NCI-H2196 (cell line): ENCODE measurements at regions not wholly inside any gene's neighbourhood (a gene's known extent, or its start where the extent isn't known, plus 50 kb on each side); places are given as distances from the start of the nearest gene placed in this dataset.
"Not testable (repeated sequence)": the region's sequence is repeated elsewhere in the genome, so short reads cannot be mapped to it uniquely, and the experiment has no call there.

ENCODE experiments used
- DNase-seq: peaks from one replicate; lab custom pipeline; 2025; ENCODE audit not compliant: unreplicated experiment; lab: John Stamatoyannopoulos, UW

DNA sequence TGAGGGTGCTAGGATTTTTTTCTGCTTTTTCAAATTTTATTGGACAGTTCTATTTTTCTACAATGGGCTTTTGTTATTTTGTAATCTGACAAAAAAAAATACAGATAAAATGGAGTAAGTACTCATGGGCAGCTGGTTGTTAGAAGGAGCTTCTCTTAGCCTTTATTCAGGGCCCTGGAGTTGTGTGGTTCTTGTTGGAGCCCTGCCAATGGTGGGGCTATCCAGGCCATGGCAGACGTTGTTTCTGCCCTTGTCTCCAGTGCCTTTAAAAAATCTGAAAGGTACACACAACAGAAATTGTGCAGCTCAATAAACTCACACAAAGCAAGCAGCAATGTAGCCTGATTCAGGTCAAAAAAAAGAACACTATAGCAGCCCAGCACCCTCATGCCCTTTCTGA lies 153.5 kb upstream of the GALNT2 start:
- no peak for DNase-seq

DNA sequence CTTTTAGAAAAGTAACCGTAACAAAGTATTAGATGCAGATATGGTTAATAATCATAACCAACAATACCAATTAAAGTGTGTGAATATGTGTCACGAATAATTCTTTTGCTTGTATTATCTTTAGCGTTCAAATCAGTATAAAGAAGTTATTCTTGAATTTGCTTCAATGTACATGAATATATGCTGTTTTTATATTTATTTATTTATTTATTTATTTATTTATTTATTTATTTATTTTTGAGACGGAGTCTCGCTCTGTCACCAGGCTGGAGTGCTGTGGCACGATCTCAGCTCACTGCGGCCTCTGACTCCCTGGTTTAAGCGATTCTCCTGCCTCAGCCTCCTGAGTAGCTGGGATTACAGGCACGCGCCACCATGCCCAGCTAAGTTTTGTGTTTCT lies 147.6 kb upstream of the GALNT2 start:
- DNase-seq = not testable (repeated sequence)

DNA sequence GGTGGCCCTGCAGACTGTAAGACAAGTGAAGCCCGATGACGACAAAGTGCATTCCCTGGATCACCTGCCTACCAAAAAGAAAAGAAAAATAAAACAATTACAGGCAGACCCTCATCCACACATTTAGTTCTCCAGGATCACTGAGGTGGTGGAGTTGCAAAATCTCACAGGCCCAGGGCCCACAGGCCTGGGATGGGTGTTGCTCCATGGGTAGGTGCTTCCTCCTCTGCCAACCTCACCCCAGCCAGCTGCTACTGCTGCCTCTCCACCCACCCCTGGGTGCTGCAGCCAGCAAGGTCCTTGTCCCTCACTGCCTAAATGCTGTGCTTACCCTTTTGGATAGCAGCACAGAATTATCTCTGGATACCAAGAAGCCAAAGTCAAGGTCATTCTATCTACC lies 146.4 kb upstream of the GALNT2 start:
- no peak for DNase-seq

DNA sequence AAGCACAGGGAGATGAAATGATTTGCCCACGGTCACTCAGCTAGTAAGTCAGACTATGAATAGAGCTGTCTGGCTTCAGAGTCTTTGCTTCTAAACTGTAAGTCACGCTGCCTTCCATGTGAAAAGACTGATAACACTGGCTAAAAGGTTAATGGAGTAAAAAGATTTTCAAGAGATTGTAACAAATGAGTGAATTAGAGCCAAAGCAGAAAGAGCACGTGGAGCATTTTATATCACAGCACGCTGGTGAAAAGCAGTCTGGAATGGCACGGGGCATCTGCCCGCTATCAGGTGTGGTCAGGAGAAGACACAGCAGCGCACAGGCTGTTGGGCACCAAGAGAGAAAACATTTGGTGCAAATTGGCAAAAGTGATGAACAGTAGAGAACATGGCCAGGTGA lies 144.8 kb upstream of the GALNT2 start:
- no peak for DNase-seq

DNA sequence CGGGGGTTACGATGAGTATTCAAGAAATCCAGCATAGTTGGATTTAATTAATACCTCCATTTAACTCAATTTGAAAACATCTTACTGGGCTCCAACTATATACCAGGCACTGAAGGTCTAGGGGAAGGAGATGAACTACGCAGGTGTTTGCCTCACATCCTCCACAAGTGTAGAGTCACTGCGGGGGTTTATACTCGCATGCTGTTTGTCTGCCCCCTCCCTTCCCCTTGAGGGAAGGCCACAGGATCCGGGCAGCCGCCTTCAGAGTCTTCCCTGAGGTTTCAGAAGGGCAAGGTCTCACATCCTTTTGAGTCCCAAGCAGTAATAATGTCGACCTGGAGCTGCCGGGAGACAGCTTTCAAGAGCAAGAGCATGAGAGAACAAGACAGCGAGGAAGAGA lies 142.4 kb upstream of the GALNT2 start:
- DNase-seq = no peak

DNA sequence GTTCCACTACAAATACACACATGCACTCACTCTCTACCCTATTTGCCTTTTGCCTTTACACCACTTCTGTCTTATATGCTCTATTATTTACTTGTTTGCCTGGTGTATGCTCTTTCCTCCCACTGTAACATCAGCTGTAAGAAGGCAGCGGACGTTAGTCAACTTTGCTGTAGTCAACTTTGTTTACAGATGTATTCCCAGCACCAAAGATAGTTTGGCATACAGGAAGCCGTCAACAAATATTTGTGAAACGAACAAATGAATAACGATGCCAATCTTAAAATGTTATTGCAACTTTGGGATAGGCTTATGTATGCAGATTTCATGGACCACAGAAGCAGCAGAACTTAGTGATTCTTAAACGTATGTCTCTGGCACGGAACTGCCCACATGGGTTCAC lies 138.3 kb upstream of the GALNT2 start:
- DNase-seq = no peak

DNA sequence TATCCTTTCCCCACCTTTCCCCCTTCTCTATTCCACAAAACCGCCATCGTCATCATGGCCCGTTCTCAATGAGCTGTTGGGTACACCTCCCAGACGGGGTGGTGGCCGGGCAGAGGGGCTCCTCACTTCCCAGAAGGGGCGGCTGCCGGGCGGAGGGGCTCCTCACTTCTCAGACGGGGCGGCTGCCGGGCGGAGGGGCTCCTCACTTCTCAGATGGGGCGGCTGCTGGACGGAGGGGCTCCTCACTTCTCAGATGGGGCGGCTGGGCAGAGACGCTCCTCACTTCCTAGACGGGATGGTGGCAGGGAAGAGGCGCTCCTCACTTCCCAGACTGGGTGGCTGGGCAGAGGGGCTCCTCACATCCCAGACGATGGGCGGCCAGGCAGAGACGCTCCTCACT lies 135.3 kb upstream of the GALNT2 start:
- DNase-seq = not testable (repeated sequence)

DNA sequence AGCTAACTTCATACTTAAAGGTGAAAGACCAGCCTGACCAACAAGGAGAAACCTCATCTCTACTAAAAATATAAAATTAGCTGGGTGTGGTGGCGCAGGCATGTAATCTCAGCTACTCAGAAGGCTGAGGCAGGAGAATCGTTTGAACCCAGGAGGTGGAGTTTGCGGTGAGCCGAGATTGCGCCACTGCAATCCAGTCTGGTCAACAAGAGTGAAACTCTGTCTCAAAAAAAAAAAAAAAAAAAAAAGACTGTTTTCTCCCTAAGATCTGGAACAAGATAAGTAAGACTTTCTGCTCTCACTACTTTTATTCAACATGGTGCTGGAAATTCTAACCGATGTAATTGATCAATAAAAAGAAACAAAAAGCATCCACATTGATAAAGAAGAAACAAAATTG lies 131.9 kb upstream of the GALNT2 start:
- not testable (repeated sequence) for DNase-seq

DNA sequence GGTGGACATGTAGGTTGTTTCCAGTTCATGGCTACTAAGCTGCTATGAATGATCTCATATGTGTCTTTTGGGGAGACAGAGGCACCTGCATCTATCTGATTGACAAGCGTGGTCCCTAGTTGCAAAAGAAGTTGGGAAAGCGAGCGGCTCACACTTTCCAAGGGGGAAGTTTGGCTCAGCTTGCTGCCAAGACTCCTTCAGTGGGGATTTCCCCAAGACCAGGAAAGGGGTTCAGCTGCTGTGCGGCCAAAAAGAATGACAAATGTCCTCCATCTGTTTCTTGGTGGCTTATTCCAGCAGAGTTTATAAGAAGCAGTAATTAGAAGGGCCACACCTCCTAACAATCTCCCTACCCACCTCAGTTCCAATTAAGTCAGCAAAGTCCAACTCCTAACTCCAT lies 128.5 kb upstream of the GALNT2 start:
- no peak for DNase-seq

DNA sequence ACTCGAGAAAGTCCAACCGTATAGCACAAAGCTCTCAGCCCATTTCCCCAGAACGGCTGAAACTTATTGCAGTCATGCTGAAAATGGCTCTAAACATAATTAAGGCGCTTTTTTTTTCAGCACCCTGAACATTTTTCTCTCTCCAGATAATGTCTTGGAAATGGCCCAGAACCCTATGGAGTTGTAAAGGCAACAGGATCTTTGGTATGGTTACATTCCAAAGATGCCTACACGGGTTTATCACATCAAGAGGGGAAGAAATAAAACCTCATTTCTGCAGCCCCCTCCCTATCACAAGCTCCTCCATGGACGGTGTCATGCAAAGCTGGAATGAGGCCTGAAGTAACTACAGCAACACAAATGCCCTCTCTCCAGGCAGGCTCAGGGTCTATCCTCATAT lies 126.4 kb upstream of the GALNT2 start:
- DNase-seq = no peak

DNA sequence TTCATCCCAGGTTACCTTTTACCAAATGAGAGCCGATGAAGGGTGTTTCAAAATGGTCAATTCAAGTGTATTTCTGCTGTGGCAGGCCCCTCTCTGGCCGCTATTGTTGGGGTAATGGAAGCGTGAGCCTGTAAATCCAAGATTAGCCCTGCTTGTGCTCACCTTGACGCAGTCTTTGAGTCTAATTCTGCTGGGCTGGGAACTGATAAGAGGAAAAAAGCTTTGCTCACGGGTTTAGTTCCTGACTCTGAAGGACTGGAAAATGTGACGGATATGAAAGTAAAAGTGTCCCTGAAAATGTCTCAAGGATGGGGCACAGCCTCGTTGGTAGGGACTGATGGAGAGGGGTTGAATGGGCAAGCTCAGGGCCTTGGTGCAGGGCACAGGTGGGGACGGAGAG lies 125.9 kb upstream of the GALNT2 start:
- DNase-seq = no peak

DNA sequence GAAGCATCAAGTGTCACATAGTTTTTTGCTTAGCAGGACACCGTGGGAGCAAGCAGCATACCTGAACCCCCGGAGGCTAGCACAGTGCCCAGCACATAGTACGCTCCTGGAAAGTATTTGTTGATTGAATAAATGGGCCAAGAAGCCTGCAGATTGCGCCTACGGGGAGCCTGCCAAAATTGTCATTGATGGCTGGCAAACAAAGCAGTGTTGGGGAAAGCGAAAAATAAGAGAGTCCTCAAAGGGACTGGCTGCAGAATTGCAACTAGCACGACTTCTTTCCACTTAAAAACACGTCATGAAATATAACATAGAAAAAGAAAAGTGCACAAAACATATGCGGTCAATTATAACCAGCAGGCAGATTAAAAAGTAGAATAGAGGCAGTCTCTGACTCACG lies 125.2 kb upstream of the GALNT2 start:
- DNase-seq = no peak

DNA sequence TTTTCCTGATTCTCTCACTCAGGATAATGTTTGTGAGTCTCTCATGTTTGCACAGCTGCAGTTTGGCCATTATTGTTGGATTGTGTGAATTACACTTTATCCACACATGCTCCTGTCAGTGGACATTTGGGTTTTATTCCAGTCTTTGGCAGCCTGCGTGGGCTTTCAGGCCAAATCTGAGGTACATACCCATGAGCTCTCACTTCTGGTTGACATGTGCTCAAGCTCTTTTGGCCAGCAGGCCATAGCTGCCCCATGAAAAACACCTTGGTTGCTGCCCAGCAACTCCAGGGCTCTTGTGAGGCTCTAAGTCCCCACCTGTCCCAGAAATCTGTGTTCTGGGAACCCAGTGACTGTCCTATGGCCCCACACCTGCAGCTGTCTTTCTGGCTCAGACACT lies 124.5 kb upstream of the GALNT2 start:
- no peak for DNase-seq

DNA sequence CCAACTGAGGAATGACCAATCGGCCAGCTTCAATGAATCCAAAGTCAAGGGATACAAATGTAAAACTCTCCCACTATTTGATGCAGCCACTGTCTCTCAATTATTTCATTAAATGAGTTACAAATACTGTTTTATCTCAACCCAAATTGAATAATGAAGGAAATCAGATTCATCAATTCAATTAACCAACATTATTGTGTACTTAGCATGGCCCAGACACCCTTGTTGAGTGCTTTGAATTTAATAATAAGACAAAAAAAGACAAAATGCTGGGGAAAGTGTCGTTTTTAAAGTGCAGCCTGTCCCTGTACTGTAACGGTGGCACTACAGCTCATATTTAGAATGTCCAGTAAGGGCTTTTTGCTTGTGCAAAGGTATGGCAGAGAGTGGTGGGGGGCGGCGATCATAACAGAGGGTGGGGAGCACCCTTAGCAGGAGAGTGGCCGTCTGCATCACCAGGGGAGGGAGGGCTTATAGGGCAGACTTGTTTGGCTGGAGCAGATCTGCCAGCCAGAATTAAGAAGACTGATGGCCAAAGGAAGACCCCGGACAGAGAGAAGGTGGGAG lies 123.8 kb upstream of the GALNT2 start:
- DNase-seq = no peak

DNA sequence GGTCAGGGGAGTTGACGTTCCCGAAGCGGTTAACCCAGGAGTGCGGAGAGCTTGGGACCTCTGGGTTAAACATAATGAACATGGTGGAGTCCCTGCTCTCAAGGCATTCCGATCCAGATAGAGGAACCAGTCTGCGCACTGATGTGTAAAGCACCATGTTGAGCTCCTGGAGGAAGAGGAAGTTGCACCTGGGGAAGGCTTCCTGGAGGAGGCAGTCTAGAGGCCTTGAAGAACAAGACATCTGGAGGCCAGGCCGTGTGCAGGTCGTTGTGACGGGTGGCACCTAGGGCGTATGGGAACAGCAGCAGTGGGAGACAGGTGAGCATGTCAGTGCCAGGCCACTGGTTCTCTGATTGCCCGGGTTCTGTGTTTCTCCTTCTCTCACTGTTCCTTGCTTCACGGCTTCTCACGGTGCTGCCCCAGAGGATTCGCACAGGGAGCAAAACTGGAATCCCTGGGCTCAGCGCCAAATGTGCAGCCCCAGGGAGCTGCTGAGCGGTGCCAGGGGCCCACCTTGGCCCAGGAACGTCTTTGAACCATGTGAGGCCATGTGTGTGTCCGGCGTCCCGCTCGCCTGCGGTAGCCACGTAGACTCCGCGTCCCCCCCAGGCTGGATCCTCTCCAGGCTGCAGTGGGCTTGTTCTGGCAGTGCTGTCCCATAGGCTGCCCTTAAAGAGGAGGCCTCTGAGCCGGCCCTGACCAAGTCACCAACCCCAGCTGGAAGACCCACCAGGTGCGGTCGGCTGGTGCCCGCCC lies 122.9 kb upstream of the GALNT2 start:
- DNase-seq = no peak

DNA sequence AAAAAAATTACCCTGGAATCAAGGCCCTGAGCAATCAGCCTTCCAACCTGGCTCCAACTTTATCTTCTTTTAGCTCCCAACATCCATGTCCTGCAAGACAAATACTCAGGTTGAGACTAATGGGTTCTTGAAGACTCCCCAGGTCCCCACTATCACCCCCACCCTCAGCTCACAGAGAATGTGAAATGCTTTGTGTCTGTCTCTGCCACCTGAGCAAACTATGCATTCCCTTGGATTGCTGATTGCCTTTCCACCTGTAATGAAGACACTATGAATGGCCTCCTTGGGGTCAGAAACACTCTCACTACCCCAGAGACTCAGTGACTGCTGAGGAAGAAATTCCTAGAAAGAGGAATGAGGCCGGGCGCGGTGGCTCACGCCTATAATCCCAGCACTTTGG lies 121.2 kb upstream of the GALNT2 start:
- no peak for DNase-seq

DNA sequence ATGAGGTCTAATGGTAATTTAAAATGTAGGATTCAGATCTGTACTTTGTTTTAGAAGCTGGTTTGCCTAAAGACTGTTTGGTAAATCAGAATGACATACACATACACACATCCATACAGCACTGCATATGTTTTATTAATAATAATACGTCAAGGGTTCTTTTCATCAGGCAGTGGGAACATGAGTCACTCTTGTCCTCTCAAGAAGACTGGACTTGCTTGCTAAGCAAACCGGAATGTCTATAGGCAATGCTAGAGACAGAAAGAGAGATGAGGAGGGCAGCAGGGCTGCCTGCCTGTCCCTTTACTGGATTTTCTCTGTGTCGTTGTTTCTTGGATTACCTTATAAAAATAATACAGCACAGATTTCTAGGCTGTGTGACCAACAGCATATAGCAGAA lies 119.1 kb upstream of the GALNT2 start:
- DNase-seq = no peak

DNA sequence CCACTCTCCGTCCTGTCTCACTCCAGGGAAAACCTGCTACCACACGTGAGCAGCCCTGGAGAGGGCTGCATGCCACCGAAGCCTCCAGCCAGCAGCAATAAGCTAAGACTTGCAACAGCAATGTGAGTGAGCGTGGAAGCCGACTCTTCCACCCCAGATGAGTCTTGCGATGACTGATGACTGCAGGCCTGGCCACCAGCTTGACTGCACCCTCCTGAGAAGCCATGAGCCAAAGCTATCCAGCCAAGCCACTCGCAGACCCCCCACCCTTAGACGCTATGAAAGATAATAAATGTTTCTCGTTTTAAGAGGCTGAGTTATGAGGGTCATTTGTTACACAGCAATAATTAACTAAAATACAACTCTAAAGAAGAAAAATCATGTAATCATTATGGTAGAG lies 118.6 kb upstream of the GALNT2 start:
- no peak for DNase-seq

DNA sequence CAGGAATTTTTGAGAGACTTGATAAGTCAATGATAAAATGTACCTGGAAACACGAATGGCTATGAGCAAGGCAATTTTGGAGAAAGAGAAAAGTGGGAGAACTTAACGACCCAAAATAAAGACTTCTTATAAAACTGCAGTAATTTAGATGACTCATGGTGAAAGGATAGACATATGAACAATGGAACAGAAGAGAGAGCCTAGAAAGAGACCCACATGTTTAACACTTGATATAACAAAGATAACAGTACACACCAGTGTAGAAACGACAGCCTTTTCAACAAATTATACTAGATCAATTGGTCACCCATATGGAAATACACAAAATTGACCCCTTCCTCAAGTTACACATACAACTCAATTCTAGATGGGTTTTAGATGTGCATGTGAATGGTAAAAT lies 117.5 kb upstream of the GALNT2 start:
- DNase-seq = no peak

DNA sequence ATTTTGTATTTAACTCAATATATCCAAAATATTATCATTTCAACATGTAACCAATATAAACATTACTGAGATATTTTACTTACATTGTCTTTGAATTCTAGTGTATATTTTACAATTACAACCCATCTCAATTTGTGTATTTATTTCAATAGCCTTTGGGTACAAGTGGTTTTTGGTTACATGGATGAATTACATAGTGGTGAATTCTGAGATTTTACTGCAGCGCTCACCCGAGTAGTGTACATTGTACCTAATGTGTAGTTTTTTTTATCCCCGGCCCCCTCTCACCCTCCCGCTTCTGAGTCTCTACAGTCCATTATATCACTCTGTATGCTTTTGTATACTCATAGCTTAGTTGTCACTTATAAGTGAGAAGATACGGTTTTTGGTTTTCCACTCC lies 117.0 kb upstream of the GALNT2 start:
- no peak for DNase-seq

DNA sequence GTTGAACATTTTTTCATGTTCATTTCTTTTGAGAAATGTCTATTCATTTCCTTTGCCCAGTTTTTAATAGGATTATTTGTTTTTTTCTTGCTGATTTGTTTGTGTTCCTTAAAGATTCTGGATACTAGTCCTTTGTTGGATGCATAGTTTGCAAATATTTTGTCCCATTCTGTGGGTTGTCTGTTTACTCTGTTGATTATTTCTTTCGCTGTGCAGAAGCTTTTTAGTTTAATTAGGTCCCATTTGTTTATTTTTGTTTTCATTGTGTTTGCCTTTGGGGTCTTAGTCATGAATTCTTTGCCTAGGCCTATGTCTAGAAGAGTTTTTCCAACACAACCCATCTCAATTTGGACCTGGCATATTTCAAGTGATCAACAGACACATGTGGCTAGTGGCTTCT lies 116.1 kb upstream of the GALNT2 start:
- DNase-seq = no peak

DNA sequence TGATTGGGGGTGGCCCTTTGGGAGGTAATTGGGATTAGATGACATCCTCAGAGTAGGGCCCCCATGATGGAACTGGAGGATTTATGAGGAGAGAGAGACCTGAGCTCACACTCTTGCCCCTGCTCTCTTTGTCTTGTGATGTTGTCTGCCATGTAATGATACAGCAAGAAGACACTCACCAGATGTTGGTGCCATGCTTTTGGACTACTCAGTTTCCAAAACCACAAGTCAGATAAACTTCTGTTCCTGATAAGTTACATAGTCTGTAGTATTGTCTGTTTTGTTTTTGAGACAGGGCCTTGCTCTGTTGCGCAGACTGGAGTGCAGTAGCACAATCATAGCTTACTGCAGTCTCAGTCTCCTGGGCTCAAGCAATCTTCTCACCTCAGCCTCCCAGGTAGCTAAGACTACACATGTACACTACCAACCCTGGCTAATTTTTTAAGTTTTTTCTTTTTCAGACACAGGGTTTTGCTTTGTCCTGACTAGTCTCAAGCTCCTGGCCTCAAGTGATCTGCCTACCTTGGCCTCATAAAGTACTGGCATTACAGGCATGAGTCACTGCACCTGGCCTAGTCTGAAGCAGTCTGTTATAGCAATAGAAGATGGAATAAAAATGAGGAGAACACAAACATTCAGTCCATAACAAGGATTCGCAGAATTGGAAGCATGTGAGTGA lies 115.0 kb upstream of the GALNT2 start:
- DNase-seq = no peak
